ENCODE measurements at regions not wholly inside any gene's neighbourhood (a gene's known extent, or its start where the extent isn't known, plus 50 kb on each side); places are given as distances from the start of the nearest gene placed in this dataset.

DNA sequence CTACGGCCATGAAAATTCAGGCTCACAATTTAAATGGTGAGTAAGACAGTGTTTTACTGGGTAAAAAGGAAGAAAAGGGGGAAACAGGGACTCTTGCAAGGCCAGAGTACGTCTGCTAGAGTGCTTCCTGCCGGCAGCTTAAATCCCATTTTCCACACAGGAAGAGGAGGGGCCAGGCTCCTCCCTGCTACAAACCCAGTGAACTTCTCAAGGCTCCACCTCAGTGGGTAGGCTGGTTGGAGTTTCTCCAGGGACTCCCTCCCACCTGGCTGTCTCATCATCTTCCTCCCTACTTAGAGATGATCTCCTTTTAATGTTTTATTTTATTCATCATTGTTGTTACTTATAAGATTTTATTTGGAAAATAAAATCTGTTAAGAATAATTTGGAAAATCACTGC lies 62.6 kb upstream of the SEMA3C start:
- Histone ChIP-seq H3K9me3 (ENCODE audit: control insufficient read depth in 2 of 2, low read length in 2 of 2) (peaks cover under 1 to 4% of the 10 kb centered on the region in 2 experiments), H3K27me3 (ENCODE audit: control insufficient read depth, insufficient read depth, low read length) (no peaks in the 10 kb centered on the region), H3K4me3 (ENCODE audit: low read depth, low read length) (no peak overlapping the region), H3K4me1 (ENCODE audit: control insufficient read depth, insufficient read depth, low read length, poor library complexity, severe bottlenecking) (no peaks in the 10 kb centered on the region), H3K36me3 (ENCODE audit: control insufficient read depth, insufficient read depth, low read length) (no peaks in the 10 kb centered on the region), H3K27ac (ENCODE audit: insufficient read depth, low read length, poor library complexity, severe bottlenecking) (no peak overlapping the region)
- H3K4me3 Mint-ChIP-seq, result no peak overlapping the region
- peaks cover 3 to 14% (median 7%) of the 10 kb centered on the region in 7 donors for H3K9me3 Mint-ChIP-seq
- ATAC-seq (ENCODE audit: low read depth in 2 of 2) (no peak), DNase-seq (no peak)
- H3K27me3 Mint-ChIP-seq, result no peaks in the 10 kb centered on the region
- H3K27ac Mint-ChIP-seq, result no peak overlapping the region
- H3K4me1 Mint-ChIP-seq, result no peaks in the 10 kb centered on the region
- H3K36me3 Mint-ChIP-seq, result no peaks in the 10 kb centered on the region

GRCh38 chr7:80977751-80978150 lies 58.9 kb upstream of the SEMA3C start:
- no peaks in the 10 kb centered on the region for H3K27me3 Mint-ChIP-seq
- peaks cover 2 to 20% (median 6%) of the 10 kb centered on the region in 7 donors for H3K9me3 Mint-ChIP-seq
- Histone ChIP-seq H3K4me3 (ENCODE audit: low read depth, low read length) (no peak overlapping the region), H3K27ac (ENCODE audit: insufficient read depth, low read length, poor library complexity, severe bottlenecking) (no peak overlapping the region), H3K27me3 (ENCODE audit: control insufficient read depth, insufficient read depth, low read length) (no peaks in the 10 kb centered on the region), H3K4me1 (ENCODE audit: control insufficient read depth, insufficient read depth, low read length, poor library complexity, severe bottlenecking) (no peaks in the 10 kb centered on the region), H3K36me3 (ENCODE audit: control insufficient read depth, insufficient read depth, low read length) (no peaks in the 10 kb centered on the region), H3K9me3 (ENCODE audit: control insufficient read depth in 2 of 2, low read length in 2 of 2) (peaks cover 0 to 4% of the 10 kb centered on the region in 2 experiments)
- H3K4me1 Mint-ChIP-seq, result no peaks in the 10 kb centered on the region
- DNase-seq, result no peak
- no peak overlapping the region for H3K27ac Mint-ChIP-seq
- H3K4me3 Mint-ChIP-seq, result no peak overlapping the region
- ATAC-seq (ENCODE audit: low read depth in 2 of 2), result no peak
- no peaks in the 10 kb centered on the region for H3K36me3 Mint-ChIP-seq

- Histone ChIP-seq H3K4me3 (ENCODE audit: low read depth, low read length) (no peak overlapping the region), H3K27ac (ENCODE audit: insufficient read depth, low read length, poor library complexity, severe bottlenecking) (no peak overlapping the region), H3K4me1 (ENCODE audit: control insufficient read depth, insufficient read depth, low read length, poor library complexity, severe bottlenecking) (no peaks in the 10 kb centered on the region), H3K36me3 (ENCODE audit: control insufficient read depth, insufficient read depth, low read length) (no peaks in the 10 kb centered on the region), H3K27me3 (ENCODE audit: control insufficient read depth, insufficient read depth, low read length) (no peaks in the 10 kb centered on the region), H3K9me3 (ENCODE audit: control insufficient read depth in 2 of 2, low read length in 2 of 2) (peaks cover 4 to 6% of the 10 kb centered on the region in 2 experiments)
- peaks cover 3 to 14% (median 5%) of the 10 kb centered on the region in 7 donors for H3K9me3 Mint-ChIP-seq
- H3K27me3 Mint-ChIP-seq, result no peaks in the 10 kb centered on the region
- H3K27ac Mint-ChIP-seq, result no peak overlapping the region
- no peaks in the 10 kb centered on the region for H3K36me3 Mint-ChIP-seq
- ATAC-seq (ENCODE audit: low read depth in 2 of 2) (no peak), DNase-seq (no peak)
- no peak overlapping the region for H3K4me3 Mint-ChIP-seq
- no peaks in the 10 kb centered on the region for H3K4me1 Mint-ChIP-seq
Observed at GRCh38 chr7:80974396-80975358, 55.8 kb upstream of the SEMA3C start.

DNA sequence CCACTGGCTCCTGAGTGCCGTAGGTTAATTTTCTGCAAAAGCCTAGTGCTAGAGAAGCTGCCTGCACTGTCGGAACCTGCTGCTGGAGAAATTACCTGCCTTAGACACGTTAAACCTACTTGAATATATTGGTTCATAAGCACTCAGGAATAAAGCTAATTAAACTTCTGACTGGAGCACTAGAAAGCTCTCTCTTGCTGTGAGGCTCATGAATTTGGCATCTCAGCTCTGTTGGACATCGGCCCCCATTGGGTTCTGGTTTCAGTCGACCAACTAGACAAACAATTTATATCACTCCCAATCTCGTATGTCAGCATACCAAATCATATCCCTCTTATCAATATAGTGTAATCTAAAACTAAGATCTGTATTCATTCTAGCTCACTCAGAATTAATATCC lies 52.4 kb upstream of the SEMA3C start:
- Histone ChIP-seq H3K27me3 (ENCODE audit: control insufficient read depth, insufficient read depth, low read length) (no peaks in the 10 kb centered on the region), H3K36me3 (ENCODE audit: control insufficient read depth, insufficient read depth, low read length) (no peaks in the 10 kb centered on the region), H3K9me3 (ENCODE audit: control insufficient read depth in 2 of 2, low read length in 2 of 2) (peaks cover 1 to 6% of the 10 kb centered on the region in 2 experiments), H3K27ac (ENCODE audit: insufficient read depth, low read length, poor library complexity, severe bottlenecking) (no peak overlapping the region), H3K4me1 (ENCODE audit: control insufficient read depth, insufficient read depth, low read length, poor library complexity, severe bottlenecking) (no peaks in the 10 kb centered on the region), H3K4me3 (ENCODE audit: low read depth, low read length) (no peak overlapping the region)
- Mint-ChIP-seq H3K36me3 (no peaks in the 10 kb centered on the region), H3K27ac (no peak overlapping the region), H3K4me3 (no peak overlapping the region), H3K4me1 (no peaks in the 10 kb centered on the region), H3K27me3 (no peaks in the 10 kb centered on the region), H3K9me3 (peaks cover 3 to 16% (median 7%) of the 10 kb centered on the region in 7 donors)
- ATAC-seq (ENCODE audit: low read depth in 2 of 2) (no peak), DNase-seq (no peak)

All from CD4-positive, CD25-positive, alpha-beta regulatory T cell (primary cell).